GM18505 (cell line): ENCODE measurements at regions not wholly inside any gene's neighbourhood (a gene's known extent, or its start where the extent isn't known, plus 50 kb on each side); places are given as distances from the start of the nearest gene placed in this dataset.

Source experiments
- ATAC-seq: cut with Tn5 transposase; IDR thresholded peaks from one replicate; pipeline ENCODE4 v1.9.1; 2021; ENCODE audit not compliant: unreplicated experiment
- POLR2A ChIP-seq: IDR thresholded peaks from 4 replicates; pipeline ENCODE4 v1.6.1; 2011; ENCODE audit warnings: borderline replicate concordance; ENCODE audit not compliant: insufficient read depth, insufficient read length; ENCODE audit errors: extremely low read depth

GRCh38 chr7:52691257-52691656, 344.2 kb upstream of the POM121L12 start:
- TF ChIP-seq POLR2A: no peak
- no peak for ATAC-seq

- no peak for ATAC-seq
- TF ChIP-seq POLR2A: no peak
Measured at GRCh38 chr7:52689912-52690311, 345.5 kb upstream of the POM121L12 start.

GRCh38 chr7:52685333-52685732, 350.1 kb upstream of the POM121L12 start:
- no peak for ATAC-seq
- no peak for TF ChIP-seq POLR2A

- no peak for ATAC-seq
Measured at GRCh38 chr7:52684388-52684787, 351.0 kb upstream of the POM121L12 start.

GRCh38 chr7:52682993-52683392, 352.4 kb upstream of the POM121L12 start:
- no peak for ATAC-seq

More at GRCh38 chr7:52684388-52684787, 351.0 kb upstream of the POM121L12 start:
- TF ChIP-seq POLR2A: no peak

GRCh38 chr7:52670608-52671225, 364.7 kb upstream of the POM121L12 start:
- TF ChIP-seq POLR2A: no peak
- ATAC-seq: no peak

More at GRCh38 chr7:52682993-52683392, 352.4 kb upstream of the POM121L12 start:
- no peak for TF ChIP-seq POLR2A

- ATAC-seq: no peak
- TF ChIP-seq POLR2A: no peak
Measured at GRCh38 chr7:52669031-52669430, 366.4 kb upstream of the POM121L12 start.

- no peak for TF ChIP-seq POLR2A
- ATAC-seq: no peak
Measured at GRCh38 chr7:52668435-52668834, 367.0 kb upstream of the POM121L12 start.

- no peak for ATAC-seq
- no peak for TF ChIP-seq POLR2A
Measured at GRCh38 chr7:52659178-52659577, 376.3 kb upstream of the POM121L12 start.

GRCh38 chr7:52656098-52656497, 379.3 kb upstream of the POM121L12 start:
- no peak for TF ChIP-seq POLR2A
- no peak for ATAC-seq

- no peak for ATAC-seq
- TF ChIP-seq POLR2A: no peak
Measured at GRCh38 chr7:52652621-52653020, 382.8 kb upstream of the POM121L12 start.

GRCh38 chr7:52648872-52649271, 386.6 kb upstream of the POM121L12 start:
- ATAC-seq: no peak
- no peak for TF ChIP-seq POLR2A

- no peak for ATAC-seq
- TF ChIP-seq POLR2A: no peak
Measured at GRCh38 chr7:52647046-52647445, 388.4 kb upstream of the POM121L12 start.

- no peak for ATAC-seq
- TF ChIP-seq POLR2A: no peak
Measured at GRCh38 chr7:52639981-52640380, 395.5 kb upstream of the POM121L12 start.

GRCh38 chr7:52639126-52639525, 396.3 kb upstream of the POM121L12 start:
- no peak for TF ChIP-seq POLR2A
- no peak for ATAC-seq
